OCI-LY7 (cell line): ENCODE measurements at regions not wholly inside any gene's neighbourhood (a gene's known extent, or its start where the extent isn't known, plus 50 kb on each side); places are given as distances from the start of the nearest gene placed in this dataset.
"Not testable (repeated sequence)": the region's sequence is repeated elsewhere in the genome, so short reads cannot be mapped to it uniquely, and the experiment has no call there.

ENCODE experiments used
- CTCF ChIP-seq: fragments of 200-600 bp; sonication (generic); conservative IDR thresholded peaks from 2 replicates; pipeline ENCODE4 v1.5.1; 2014; ENCODE audit warnings: mild to moderate bottlenecking, antibody characterized with exemption, low read length, moderate library complexity, mixed read lengths
- EZH2phosphoT487 ChIP-seq: fragments of 200-600 bp; sonication (generic); IDR thresholded peaks from 2 replicates; pipeline ENCODE4 v1.6.1; 2018; ENCODE audit warnings: low read depth, borderline replicate concordance, mild to moderate bottlenecking, mixed run types, antibody characterized with exemption, low read length, moderate library complexity, mixed read lengths

GRCh38 chr12:46992051-46992450, 87.4 kb upstream of the PCED1B start:
- not testable (repeated sequence) for TF ChIP-seq CTCF, EZH2phosphoT487
